Vagina (tissue), 2 donors: ENCODE measurements at regions not wholly inside any gene's neighbourhood (a gene's known extent, or its start where the extent isn't known, plus 50 kb on each side); places are given as distances from the start of the nearest gene placed in this dataset.

Experiments used
- POLR2AphosphoS5 ChIP-seq, 2 donors: sonication (generic); formaldehyde crosslinking; IDR thresholded peaks; one replicate each; pipeline ENCODE4 v1.9.0; 2017; ENCODE audit warnings: antibody characterized with exemption in 2 of 2, mild to moderate bottlenecking in 2 of 2, low read depth in 1 of 2; ENCODE audit not compliant: insufficient read depth in 1 of 2
- TF ChIP-seq, protein P1 (sequence below), 3 experiments: fragments of 450-650 bp in 2 of 3; fragments of 200-600 bp in 1 of 3; sonication (generic) in 1 of 3; IDR thresholded peaks; one replicate each; pipeline ENCODE4 v1.5.1; 2017 to 2019; ENCODE audit warnings: antibody characterized with exemption in 3 of 3, mild to moderate bottlenecking in 2 of 3, moderate library complexity in 2 of 3

- TF ChIP-seq, protein P1, sequence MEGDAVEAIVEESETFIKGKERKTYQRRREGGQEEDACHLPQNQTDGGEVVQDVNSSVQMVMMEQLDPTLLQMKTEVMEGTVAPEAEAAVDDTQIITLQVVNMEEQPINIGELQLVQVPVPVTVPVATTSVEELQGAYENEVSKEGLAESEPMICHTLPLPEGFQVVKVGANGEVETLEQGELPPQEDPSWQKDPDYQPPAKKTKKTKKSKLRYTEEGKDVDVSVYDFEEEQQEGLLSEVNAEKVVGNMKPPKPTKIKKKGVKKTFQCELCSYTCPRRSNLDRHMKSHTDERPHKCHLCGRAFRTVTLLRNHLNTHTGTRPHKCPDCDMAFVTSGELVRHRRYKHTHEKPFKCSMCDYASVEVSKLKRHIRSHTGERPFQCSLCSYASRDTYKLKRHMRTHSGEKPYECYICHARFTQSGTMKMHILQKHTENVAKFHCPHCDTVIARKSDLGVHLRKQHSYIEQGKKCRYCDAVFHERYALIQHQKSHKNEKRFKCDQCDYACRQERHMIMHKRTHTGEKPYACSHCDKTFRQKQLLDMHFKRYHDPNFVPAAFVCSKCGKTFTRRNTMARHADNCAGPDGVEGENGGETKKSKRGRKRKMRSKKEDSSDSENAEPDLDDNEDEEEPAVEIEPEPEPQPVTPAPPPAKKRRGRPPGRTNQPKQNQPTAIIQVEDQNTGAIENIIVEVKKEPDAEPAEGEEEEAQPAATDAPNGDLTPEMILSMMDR (IDR thresholded peaks at IDR 0.05) = no peak
- TF ChIP-seq POLR2AphosphoS5 (IDR thresholded peaks at IDR 0.05; ENCODE audit: insufficient read depth in 1 of 2, low read depth in 1 of 2) = no peak
Measured at GRCh38 chr7:88490161-88490560, 183.5 kb upstream of the STEAP4 start.
